GM15510 (cell line): ENCODE measurements at regions not wholly inside any gene's neighbourhood (a gene's known extent, or its start where the extent isn't known, plus 50 kb on each side); places are given as distances from the start of the nearest gene placed in this dataset.

Experiments
- POLR2A ChIP-seq: IDR thresholded peaks from 3 replicates; pipeline ENCODE4 v1.6.1; 2011; ENCODE audit warnings: borderline replicate concordance; ENCODE audit not compliant: insufficient read length; ENCODE audit errors: extremely low read depth

- no peak for TF ChIP-seq POLR2A
Observed at GRCh38 chr2:118696786-118697465, 150.5 kb downstream of the EN1 start.

GRCh38 chr2:118693287-118693822 lies 154.1 kb downstream of the EN1 start:
- no peak for TF ChIP-seq POLR2A

GRCh38 chr2:118689874-118690273 lies 157.6 kb downstream of the EN1 start:
- no peak for TF ChIP-seq POLR2A

- TF ChIP-seq POLR2A, result no peak
Observed at GRCh38 chr2:118689456-118689855, 158.0 kb downstream of the EN1 start.

- TF ChIP-seq POLR2A, result no peak
Observed at GRCh38 chr2:118689033-118689432, 158.4 kb downstream of the EN1 start.

- TF ChIP-seq POLR2A, result no peak
Observed at GRCh38 chr2:118687698-118688097, 159.8 kb downstream of the EN1 start.

- TF ChIP-seq POLR2A, result no peak
Observed at GRCh38 chr2:118687192-118687591, 160.3 kb downstream of the EN1 start.

GRCh38 chr2:118686346-118686745 lies 161.1 kb downstream of the EN1 start:
- no peak for TF ChIP-seq POLR2A

- no peak for TF ChIP-seq POLR2A
Observed at GRCh38 chr2:118683460-118683859, 164.0 kb downstream of the EN1 start.

GRCh38 chr2:118678985-118679384 lies 168.5 kb downstream of the EN1 start:
- TF ChIP-seq POLR2A, result no peak

GRCh38 chr2:118677546-118677945 lies 169.9 kb downstream of the EN1 start:
- TF ChIP-seq POLR2A, result no peak

- no peak for TF ChIP-seq POLR2A
Observed at GRCh38 chr2:118675531-118675930, 171.9 kb downstream of the EN1 start.

- no peak for TF ChIP-seq POLR2A
Observed at GRCh38 chr2:118672571-118673158, 174.8 kb downstream of the EN1 start.

GRCh38 chr2:118671701-118672454 lies 175.6 kb downstream of the EN1 start:
- TF ChIP-seq POLR2A, result no peak

- no peak for TF ChIP-seq POLR2A
Observed at GRCh38 chr2:118670838-118671237, 176.6 kb downstream of the EN1 start.

- TF ChIP-seq POLR2A, result no peak
Observed at GRCh38 chr2:118670276-118670675, 177.2 kb downstream of the EN1 start.

GRCh38 chr2:118669654-118670053 lies 177.8 kb downstream of the EN1 start:
- TF ChIP-seq POLR2A, result no peak
